GM21825 (cell line): ENCODE measurements at regions not wholly inside any gene's neighbourhood (a gene's known extent, or its start where the extent isn't known, plus 50 kb on each side); places are given as distances from the start of the nearest gene placed in this dataset.
"Not testable (repeated sequence)": the region's sequence is repeated elsewhere in the genome, so short reads cannot be mapped to it uniquely, and the experiment has no call there.

Source experiments
- ATAC-seq: cut with Tn5 transposase; IDR thresholded peaks from one replicate; pipeline ENCODE4 v1.9.1; 2021; ENCODE audit warnings: mild to moderate bottlenecking, moderate library complexity; ENCODE audit not compliant: unreplicated experiment

- no peak for ATAC-seq
Observed at GRCh38 chr18:9009703-9010488, 92.6 kb upstream of the NDUFV2 start.

GRCh38 chr18:9011431-9011830 is 91.1 kb upstream of the NDUFV2 start:
- no peak for ATAC-seq

- ATAC-seq, result no peak
Observed at GRCh38 chr18:9013926-9014373, 88.5 kb upstream of the NDUFV2 start.

- no peak for ATAC-seq
Observed at GRCh38 chr18:9015689-9016088, 86.8 kb upstream of the NDUFV2 start.

GRCh38 chr18:9016633-9017166 is 85.8 kb upstream of the NDUFV2 start:
- ATAC-seq, result peak; percentile 34

- peak; percentile 90 for ATAC-seq
Observed at GRCh38 chr18:9017167-9017904, 85.2 kb upstream of the NDUFV2 start.

GRCh38 chr18:9017905-9018227 is 84.6 kb upstream of the NDUFV2 start:
- ATAC-seq, result no peak

- ATAC-seq, result no peak
Observed at GRCh38 chr18:9019135-9019534, 83.4 kb upstream of the NDUFV2 start.

GRCh38 chr18:9020221-9020620 is 82.3 kb upstream of the NDUFV2 start:
- ATAC-seq, result no peak

- no peak for ATAC-seq
Observed at GRCh38 chr18:9021458-9021857, 81.0 kb upstream of the NDUFV2 start.

GRCh38 chr18:9022397-9023155 is 79.9 kb upstream of the NDUFV2 start:
- ATAC-seq, result no peak

GRCh38 chr18:9024031-9024646 is 78.4 kb upstream of the NDUFV2 start:
- not testable (repeated sequence) for ATAC-seq

- ATAC-seq, result no peak
Observed at GRCh38 chr18:9025091-9025838, 77.2 kb upstream of the NDUFV2 start.

- ATAC-seq, result no peak
Observed at GRCh38 chr18:9029131-9029530, 73.4 kb upstream of the NDUFV2 start.

GRCh38 chr18:9032519-9032918 is 70.0 kb upstream of the NDUFV2 start:
- ATAC-seq, result no peak

- ATAC-seq, result no peak
Observed at GRCh38 chr18:9038277-9038871, 64.1 kb upstream of the NDUFV2 start.

GRCh38 chr18:9039441-9040071 is 62.9 kb upstream of the NDUFV2 start:
- no peak for ATAC-seq

- no peak for ATAC-seq
Observed at GRCh38 chr18:9042766-9043481, 59.6 kb upstream of the NDUFV2 start.

- no peak for ATAC-seq
Observed at GRCh38 chr18:9043581-9043980, 58.9 kb upstream of the NDUFV2 start.
